Type B pancreatic cell (in vitro differentiated cells): ENCODE measurements at regions not wholly inside any gene's neighbourhood (a gene's known extent, or its start where the extent isn't known, plus 50 kb on each side); places are given as distances from the start of the nearest gene placed in this dataset.
A peak's percentile ranks its signal among the peaks of the same experiment; 100 is the strongest.

Experiments
- DNase-seq: peaks from one replicate; pipeline ENCODE4 v3.0.0; 2021; ENCODE audit warnings: mixed read lengths; ENCODE audit not compliant: unreplicated experiment; ENCODE audit errors: extremely low spot score
- H3K27ac Mint-ChIP-seq: 2 replicates; pipeline ENCODE4 v1.8.0; 2021; ENCODE audit warnings: mild to moderate bottlenecking, mixed read lengths
- H3K27me3 Mint-ChIP-seq: 2 replicates; pipeline ENCODE4 v1.8.0; 2021; ENCODE audit warnings: mixed read lengths
- H3K36me3 Mint-ChIP-seq: 2 replicates; pipeline ENCODE4 v1.8.0; 2021; ENCODE audit warnings: mixed read lengths
- H3K4me1 Mint-ChIP-seq: one replicate; pipeline ENCODE4 v1.8.0; 2021; ENCODE audit warnings: mixed read lengths; ENCODE audit not compliant: unreplicated experiment
- H3K4me3 Mint-ChIP-seq: 2 replicates; pipeline ENCODE4 v1.8.0; 2021; ENCODE audit warnings: mild to moderate bottlenecking, mixed read lengths
- H3K9me3 Mint-ChIP-seq: 2 replicates; pipeline ENCODE4 v1.8.0; 2021; ENCODE audit warnings: mixed read lengths
- TF ChIP-seq, protein P1 (sequence below): fragments of 200-600 bp; sonication (generic); conservative IDR thresholded peaks from 2 replicates; pipeline ENCODE4 v1.5.0; 2021; ENCODE audit warnings: antibody characterized with exemption, mild to moderate bottlenecking

DNA sequence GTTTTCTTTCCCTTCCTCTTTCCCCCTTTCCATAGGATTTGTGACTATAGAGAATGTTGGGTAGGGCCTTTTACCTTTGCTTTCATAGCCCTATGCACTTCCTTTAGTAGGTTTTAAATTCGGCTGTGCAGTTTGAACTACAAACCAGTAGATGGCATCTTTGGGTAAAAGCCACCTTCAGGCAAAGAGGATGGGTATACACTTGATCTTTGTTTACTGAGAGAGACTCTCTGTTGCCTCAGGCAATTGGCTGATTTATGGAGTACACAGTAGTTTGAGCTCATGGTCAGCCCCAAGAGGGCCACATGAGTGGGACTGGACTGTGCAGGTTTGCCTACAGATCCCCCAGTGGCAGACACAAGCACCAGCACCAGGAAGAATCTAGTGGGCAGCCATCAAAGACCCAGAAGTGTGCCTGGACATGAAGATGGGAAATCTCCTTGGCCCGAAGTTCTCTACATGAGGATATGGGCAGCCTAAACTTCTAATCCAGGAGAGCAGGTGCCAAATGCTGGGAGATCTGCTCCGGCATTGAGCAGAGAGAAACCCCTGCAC lies 1304.3 kb upstream of the DDX18 start:
- Mint-ChIP-seq H3K27ac (no peak overlapping the region), H3K27me3 (no peaks in the 10 kb centered on the region), H3K36me3 (no peaks in the 10 kb centered on the region), H3K4me3 (no peak overlapping the region), H3K4me1 (peaks cover 5% of the 10 kb centered on the region), H3K9me3 (no peaks in the 10 kb centered on the region)
- TF ChIP-seq, protein P1, sequence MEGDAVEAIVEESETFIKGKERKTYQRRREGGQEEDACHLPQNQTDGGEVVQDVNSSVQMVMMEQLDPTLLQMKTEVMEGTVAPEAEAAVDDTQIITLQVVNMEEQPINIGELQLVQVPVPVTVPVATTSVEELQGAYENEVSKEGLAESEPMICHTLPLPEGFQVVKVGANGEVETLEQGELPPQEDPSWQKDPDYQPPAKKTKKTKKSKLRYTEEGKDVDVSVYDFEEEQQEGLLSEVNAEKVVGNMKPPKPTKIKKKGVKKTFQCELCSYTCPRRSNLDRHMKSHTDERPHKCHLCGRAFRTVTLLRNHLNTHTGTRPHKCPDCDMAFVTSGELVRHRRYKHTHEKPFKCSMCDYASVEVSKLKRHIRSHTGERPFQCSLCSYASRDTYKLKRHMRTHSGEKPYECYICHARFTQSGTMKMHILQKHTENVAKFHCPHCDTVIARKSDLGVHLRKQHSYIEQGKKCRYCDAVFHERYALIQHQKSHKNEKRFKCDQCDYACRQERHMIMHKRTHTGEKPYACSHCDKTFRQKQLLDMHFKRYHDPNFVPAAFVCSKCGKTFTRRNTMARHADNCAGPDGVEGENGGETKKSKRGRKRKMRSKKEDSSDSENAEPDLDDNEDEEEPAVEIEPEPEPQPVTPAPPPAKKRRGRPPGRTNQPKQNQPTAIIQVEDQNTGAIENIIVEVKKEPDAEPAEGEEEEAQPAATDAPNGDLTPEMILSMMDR = peak; percentile 76
- DNase-seq = no peak

DNA sequence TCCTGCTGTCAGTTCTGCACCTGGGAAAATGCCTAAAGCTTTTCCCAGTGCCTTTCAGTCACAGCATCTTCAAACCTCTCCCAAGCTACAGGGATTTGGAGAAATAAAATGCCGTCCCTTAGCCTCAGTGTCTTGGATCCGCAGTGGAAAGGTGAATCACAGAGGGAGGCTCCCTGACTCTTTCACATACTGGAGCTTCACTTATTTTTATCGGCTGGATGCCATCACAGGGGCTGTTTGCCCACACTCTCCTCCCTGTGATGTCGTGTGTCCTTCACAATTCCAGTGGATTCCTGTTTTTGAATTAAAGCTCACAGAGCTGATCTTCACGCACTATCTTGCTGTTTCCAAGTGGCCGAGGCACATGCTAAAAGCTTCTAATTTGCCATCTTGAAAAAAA lies 1303.1 kb upstream of the DDX18 start:
- Mint-ChIP-seq H3K36me3 (no peaks in the 10 kb centered on the region), H3K4me3 (no peak overlapping the region), H3K27me3 (no peaks in the 10 kb centered on the region), H3K9me3 (no peaks in the 10 kb centered on the region), H3K27ac (no peak overlapping the region), H3K4me1 (peaks cover 5% of the 10 kb centered on the region)
- TF ChIP-seq, protein P1 = no peak
- DNase-seq = no peak

GRCh38 chr2:116513991-116514390 lies 1300.5 kb upstream of the DDX18 start:
- no peak overlapping the region for H3K4me3 Mint-ChIP-seq
- H3K9me3 Mint-ChIP-seq = no peaks in the 10 kb centered on the region
- peaks cover 5% of the 10 kb centered on the region for H3K4me1 Mint-ChIP-seq
- H3K27me3 Mint-ChIP-seq = no peaks in the 10 kb centered on the region
- TF ChIP-seq, protein P1 = no peak
- DNase-seq = no peak
- H3K27ac Mint-ChIP-seq = no peak overlapping the region
- H3K36me3 Mint-ChIP-seq = no peaks in the 10 kb centered on the region

- Mint-ChIP-seq H3K27me3 (no peaks in the 10 kb centered on the region), H3K9me3 (no peaks in the 10 kb centered on the region), H3K27ac (no peak overlapping the region), H3K4me1 (no peaks in the 10 kb centered on the region), H3K36me3 (no peaks in the 10 kb centered on the region), H3K4me3 (no peak overlapping the region)
- no peak for DNase-seq
- TF ChIP-seq, protein P1 = no peak
These were observed 1296.6 kb upstream of the DDX18 start for GRCh38 chr2:116517936-116518335.

- Mint-ChIP-seq H3K27me3 (no peaks in the 10 kb centered on the region), H3K36me3 (no peaks in the 10 kb centered on the region), H3K9me3 (no peaks in the 10 kb centered on the region), H3K27ac (no peak overlapping the region), H3K4me1 (no peaks in the 10 kb centered on the region), H3K4me3 (no peak overlapping the region)
- no peak for DNase-seq
- TF ChIP-seq, protein P1 = no peak
These were observed 1276.7 kb upstream of the DDX18 start for GRCh38 chr2:116537811-116538210.
